Left kidney (tissue), 1 donor: ENCODE measurements at regions not wholly inside any gene's neighbourhood (a gene's known extent, or its start where the extent isn't known, plus 50 kb on each side); places are given as distances from the start of the nearest gene placed in this dataset.

ENCODE experiments used
- DNase-seq: peaks from one replicate; pipeline ENCODE4 v3.0.0-alpha.2; 2013

DNA sequence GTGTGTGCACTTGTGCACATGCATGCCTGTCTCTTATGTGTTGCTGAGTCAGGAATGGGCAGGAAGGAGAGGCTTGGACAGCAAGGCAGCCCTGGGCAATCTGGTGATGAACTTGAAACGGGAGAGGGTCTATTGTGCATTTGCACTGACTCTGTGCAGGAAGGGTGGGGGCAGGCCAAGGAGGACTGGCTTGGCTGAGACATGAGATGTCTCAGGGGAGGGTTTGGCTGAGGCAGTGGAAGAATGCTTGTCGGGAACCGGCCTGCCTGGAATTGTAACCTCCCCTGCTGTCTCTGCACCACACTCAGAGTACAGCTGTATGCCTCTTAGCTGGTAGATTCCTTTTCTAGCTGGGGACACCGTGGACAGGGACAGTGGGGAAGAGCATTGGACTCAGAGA is 176.1 kb upstream of the TNP1 start:
- no peak for DNase-seq

- no peak for DNase-seq
Observed at GRCh38 chr2:217033186-217033585, 173.3 kb upstream of the TNP1 start.

- no peak for DNase-seq
Observed at GRCh38 chr2:217031445-217031844, 171.6 kb upstream of the TNP1 start.

GRCh38 chr2:217030081-217030480 is 170.2 kb upstream of the TNP1 start:
- DNase-seq = no peak

- DNase-seq = no peak
Observed at GRCh38 chr2:217028128-217028527, 168.3 kb upstream of the TNP1 start.

DNA sequence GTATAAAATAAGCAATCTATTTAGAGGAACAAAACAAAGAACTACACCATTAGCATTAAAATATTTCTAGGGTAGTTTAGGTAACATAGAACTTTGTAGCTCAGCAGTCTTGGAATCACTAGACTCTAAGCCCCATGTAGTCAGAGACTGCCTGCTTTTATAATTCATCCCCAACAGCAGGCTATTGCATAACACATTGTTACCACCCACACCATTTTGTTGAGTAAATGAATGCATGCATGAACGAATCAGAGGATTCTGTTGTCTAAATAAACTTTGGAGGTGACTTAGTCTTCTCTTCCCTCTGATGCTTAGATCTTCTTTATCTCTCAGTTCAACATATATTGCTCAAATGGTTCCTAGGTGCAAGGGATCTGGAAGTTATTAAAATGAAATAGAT is 167.6 kb upstream of the TNP1 start:
- DNase-seq = no peak

- DNase-seq = no peak
Observed at GRCh38 chr2:217026569-217026968, 166.7 kb upstream of the TNP1 start.

DNA sequence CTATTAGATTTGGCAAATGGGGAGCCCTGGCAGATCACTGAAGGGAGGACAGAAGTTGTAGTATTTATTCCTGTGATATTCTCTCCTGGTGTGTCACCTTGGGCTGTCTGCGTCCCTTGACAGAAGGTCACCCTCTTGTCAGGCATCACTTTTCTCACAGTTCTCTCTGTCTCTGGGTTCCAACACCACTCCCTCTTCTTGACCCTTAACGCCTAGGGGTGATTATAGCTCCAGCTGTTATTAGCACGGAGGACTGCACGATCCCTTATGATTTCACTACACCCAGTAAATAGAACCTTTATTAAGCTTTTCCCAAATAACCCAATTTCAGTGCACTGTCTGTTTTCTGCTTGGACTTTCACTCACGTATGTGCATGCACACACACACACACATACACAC is 166.3 kb upstream of the TNP1 start:
- no peak for DNase-seq

DNA sequence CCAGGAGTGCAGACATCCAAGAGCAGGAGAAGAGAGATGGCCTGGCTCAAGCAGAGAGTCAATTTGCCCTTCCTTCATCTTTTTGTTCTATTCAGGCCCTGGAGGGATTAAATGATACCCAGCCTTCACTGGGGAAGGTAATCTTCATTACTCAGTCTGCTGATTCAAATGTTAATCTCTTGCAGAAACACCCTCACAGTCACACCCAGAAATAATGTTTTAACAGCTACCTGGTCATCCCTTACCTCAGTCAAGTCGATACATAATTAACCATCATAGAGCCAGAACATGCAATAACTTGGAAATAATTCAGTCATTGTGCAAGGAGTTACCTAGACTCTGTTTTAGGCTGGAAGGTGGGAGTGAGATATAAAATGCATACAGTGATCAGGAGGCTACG is 163.7 kb upstream of the TNP1 start:
- no peak for DNase-seq

DNA sequence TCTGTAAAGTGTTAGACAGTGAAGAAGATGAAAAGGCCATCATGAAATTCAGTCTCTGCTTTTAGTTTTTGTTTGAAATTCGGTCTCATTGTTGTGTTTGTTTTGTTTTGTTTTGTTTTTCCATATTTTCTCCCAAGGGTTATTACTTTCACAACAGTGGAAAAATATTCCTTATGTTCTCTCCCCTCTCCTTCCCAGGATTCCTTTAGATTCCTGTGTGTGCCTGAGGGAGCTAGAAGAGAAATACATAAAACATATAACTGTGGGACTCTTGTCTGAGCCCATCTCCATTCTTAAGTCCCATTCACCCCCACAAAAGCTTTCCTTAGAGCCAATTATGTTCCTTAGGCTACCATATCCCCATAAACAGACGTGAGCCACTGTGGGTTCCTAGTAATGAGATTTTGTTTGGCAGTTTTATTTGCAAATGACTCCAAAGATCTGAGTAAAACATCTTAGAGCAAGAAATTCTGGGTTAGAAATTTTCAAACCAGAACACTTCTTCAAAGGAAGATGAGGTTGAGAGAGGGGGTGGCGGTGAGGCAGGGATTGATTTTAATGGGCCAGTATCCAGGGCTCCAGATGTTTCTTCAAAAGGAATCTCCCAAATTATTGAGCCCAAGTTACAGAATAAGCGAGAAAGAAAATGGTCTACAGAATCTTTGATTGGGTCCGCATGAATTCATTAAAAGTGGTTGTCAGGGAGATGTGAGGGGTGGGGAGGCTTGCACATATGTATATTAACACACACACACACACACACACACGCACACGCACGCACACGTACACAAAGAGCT is 157.8 kb upstream of the TNP1 start:
- no peak for DNase-seq

DNA sequence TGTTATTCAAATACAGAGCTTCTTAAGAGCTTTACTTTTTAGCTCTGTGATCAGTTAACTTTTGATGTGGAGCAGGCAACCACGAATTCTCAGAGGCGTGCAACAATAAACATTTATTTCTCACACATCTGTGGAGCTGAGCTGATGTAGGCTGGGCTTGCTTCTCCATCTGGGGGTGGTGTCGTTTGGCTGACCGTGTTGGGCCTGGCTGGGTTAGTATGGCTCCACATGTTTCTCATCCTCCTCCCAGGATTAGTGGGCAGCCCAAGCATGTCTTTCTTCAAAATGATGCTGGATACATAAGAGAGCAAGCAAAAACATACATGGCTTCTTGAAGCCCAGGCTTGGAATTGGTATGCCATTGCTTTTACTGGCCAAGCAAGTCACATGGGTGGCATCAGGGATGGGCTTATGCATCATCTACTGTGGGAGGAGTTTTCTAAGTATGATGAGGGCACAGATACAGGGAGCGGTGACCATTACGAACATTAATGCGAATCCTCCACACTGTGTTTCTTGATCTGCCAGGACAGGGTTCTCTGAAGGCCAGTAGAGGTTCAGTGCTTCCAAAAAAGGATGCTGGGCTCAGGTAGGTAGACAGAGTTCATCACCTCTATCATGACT is 157.0 kb upstream of the TNP1 start:
- DNase-seq = no peak

DNA sequence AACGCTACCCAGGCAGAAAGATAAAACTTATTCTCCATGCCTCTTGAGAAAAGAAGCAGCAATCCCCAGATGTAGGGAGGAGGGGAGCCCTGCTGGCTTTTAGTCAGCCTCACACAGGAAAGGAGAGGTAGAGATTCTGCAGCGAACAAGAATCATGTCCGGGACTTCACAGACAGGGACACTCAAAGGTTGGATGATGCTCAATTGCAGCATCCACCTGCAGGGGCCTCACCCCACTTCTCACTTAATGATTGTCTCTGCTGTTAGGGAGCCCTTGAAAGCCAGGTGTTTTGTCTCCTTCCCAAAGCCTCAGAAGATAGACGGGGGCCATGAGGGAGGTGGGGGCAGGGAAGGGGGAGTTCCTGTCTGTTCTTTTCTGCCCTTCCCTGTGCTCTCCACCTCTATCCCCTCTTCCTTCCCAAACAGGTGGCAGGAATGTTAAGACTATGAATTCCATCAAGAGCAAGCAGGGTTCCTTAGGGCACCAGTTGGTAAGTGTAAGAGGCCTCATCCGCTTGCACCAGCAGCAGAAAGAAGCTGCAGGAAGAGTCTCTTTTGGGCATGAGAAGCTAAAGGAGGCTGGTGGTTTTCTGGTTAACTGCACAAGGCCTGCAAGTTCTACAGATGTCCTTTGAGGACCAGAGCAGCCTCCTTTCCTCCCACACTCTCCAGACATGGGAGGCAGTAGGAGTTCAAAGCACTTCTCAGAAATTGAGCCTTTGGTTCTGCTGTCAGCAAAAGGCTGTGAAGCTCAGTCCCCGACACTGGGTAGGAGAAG is 154.7 kb upstream of the TNP1 start:
- no peak for DNase-seq

GRCh38 chr2:217013926-217014325 is 154.1 kb upstream of the TNP1 start:
- DNase-seq = no peak

DNA sequence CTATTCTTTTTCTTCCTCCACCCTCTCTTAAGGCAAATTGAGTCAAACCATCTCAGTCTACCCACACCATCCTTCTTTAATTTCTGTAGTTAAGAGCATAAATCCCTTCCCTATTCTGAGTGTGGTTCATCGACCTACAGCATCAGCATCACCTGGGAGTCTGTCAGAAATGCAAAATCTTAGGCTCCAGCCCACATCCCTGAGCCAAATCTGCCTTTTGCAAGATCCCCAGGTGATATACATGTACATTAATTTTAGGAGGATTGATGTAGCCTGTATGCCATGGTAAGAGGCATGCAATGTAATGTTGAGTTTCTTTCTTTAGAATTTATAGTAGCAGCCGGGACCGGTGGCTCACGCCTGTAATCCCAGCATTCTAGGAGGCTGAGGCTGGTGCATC is 151.7 kb upstream of the TNP1 start:
- DNase-seq = no peak

- no peak for DNase-seq
Observed at GRCh38 chr2:217010173-217010572, 150.3 kb upstream of the TNP1 start.

DNA sequence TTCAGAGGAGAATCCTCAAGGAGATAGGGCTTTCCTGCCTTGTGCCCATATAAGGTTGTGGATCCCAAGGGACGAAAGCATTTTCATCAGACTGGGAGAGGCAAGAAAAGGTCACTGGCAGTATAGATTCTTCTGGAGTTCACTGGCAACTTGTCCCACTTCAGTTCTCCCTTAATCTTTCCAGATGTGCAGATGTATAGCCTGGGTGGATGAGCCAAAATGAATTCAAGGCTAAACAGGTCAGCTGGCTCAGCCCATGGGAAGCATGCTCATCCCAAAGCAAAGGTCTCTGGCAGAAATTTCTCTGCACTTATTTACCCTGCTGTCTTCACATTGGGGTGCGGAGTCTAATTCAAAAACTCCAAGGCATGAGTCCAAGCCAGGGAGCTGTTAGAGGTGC is 148.9 kb upstream of the TNP1 start:
- DNase-seq = no peak

DNA sequence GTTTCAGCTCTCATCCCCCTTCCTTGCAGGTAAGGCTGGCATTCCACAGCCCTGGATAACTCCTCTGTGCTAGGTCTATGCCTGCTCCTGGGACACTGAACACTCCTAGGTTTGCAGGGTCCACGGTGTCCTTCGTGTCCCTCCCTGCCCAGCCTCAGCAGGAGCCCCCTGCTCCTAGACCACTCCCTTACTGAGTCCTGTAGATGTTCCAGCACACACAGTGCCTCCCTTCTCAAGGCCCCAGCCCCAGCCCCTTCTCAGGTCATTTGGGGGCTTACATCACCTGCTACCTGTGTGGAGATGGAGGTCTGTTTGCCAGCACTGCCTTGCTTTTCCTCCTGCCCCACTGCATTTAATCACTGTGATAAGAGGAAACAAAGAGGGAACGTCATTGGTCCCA is 146.4 kb upstream of the TNP1 start:
- DNase-seq = no peak

DNA sequence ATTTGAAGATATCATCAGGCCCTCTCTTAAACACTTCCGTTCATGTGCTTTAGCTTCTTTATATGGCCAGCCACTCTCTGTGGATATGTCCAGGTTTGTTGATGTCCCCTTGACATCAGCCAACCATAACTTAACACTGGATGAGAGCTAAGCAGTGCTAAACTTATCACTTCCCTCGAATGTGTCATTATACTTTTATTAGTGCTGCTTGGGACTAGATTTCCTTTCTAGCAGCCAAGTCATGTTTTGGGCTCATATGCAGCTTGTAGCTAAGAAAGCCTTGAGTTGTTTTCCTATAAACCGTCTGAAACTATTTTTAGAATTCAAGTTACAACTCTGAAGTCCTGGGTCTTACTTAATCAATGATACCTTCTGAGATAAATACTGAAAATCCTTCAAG is 144.8 kb upstream of the TNP1 start:
- no peak for DNase-seq

DNA sequence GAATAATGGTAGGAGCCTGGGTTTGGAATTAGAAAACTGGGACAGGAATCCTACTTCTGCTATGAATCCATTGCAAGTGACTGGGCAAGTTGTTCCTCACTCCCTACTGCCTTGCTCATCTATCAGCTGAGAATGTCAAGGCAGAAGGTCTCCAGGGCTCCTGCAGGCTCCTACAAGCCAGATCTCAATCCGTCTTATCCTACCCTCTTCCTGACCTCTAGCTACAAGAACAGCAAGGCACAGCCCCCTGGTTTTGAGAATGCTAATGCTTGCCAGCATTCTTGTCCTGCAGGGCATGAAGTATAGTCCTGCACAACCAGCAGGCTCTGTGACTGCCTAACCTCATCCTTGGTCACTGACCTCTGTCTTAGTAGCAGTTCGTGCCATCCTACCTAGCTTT is 141.9 kb upstream of the TNP1 start:
- no peak for DNase-seq

DNA sequence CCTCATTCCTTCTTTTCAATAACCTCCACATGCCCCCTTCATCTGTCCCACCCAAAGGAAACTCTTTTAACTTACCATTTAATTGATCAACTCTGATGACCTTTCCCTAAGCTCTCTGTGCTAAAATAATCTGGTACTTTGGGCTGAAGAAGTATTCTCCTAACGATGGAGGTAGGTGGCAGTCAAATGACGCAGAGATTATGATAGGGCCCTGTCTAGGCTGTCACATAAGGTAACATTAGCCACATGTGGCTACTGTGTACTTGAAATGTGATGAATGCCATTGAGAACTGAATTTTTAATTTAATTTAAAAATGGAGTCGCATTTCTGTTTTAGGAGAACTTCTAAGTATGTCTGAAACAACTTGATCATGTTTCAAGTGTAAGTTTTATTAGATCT is 140.5 kb upstream of the TNP1 start:
- no peak for DNase-seq

DNA sequence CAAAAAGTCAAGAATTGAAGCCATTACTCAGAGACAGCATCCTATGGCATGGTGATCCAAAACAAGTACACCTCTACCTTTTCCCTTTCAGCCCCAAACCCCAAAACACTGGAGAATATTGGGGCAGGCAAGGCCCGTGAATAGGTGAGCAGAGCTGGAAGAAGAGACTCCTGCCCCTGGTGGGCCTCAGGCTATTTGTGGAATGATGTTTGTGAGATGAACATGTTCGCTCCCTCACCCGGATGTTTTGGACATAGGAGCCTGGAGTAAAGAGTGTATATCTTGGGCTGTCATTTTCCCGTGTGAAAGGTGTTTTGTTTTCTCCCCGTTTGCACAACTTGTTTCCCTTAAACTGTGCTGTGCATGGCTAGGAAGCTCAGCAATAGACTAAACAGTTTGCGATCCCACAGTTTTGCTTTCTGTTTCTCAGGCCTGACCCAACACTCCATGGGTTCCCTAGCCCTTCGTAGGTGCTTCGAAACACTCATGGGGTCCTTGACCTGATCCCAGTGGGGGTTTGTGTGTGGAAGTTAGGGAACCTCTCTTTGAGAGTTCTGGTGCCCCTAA is 136.5 kb upstream of the TNP1 start:
- no peak for DNase-seq

DNA sequence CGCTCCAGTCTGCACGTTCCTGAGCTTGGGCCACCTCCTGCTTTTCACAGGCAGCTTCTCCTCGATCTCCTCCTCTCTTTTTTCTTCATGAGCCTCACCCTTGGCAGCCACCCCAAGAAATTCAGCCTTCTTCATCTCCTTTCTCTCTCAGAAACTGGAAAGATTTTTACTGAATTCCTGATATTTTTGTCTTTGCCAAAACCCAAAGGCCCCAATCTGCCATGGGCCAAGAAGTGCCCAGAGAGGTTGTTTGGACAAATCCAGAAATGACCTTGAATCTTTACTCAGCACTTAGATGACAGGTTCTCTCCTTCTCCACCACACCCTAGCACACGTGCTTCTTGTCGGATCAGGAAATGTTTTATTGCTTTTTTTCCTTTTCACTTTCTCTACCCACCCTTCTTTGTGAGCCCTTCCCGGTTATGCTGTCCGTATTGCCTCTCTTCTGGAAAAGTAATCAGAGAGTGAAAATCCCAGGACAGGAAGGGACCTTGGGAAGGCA is 134.5 kb upstream of the TNP1 start:
- DNase-seq = no peak
